ENCODE measurements at regions not wholly inside any gene's neighbourhood (a gene's known extent, or its start where the extent isn't known, plus 50 kb on each side); places are given as distances from the start of the nearest gene placed in this dataset.

DNA sequence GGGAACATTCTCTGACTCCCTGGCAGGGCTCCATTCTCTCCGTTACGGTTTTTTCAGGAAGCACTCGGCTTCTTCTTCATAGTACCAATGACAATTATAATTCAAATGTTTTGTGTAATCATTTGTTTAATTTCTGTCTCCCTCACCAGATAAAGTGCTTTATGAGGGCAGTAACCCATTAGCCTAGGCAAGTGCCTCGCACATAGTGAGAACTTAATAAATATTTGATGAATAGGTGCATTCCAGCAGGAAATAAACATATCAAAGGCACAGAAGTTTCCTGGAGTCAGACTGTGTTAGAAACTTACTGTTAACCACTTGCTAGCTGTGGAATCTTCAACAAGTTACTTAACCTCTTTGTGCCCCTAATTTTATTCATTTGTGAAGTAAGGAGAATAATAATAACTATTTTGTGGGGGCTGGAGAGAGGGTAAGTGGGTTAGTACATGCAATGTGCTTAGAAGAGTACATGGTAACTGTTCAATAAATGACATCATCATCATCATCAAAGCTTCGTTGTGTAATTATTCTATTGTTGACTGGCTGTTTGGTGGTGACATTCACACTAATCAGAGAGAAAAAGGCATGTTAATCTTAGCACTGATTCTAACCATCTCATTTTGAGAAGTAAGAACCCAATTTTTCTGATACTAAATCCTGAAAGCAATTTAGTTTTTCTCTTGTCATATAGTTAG, 352.3 kb downstream of the INSIG2 start:
- Histone ChIP-seq H3K36me3 (no peaks in the 10 kb centered on the region), H3K27ac (no peak overlapping the region), H3K4me3 (no peak overlapping the region), H3K4me1 (ENCODE audit: low read depth) (no peaks in the 10 kb centered on the region), H3K27me3 (no peaks in the 10 kb centered on the region), H3K9me3 (ENCODE audit: low read depth) (no peaks in the 10 kb centered on the region)
- TF ChIP-seq, protein P1, sequence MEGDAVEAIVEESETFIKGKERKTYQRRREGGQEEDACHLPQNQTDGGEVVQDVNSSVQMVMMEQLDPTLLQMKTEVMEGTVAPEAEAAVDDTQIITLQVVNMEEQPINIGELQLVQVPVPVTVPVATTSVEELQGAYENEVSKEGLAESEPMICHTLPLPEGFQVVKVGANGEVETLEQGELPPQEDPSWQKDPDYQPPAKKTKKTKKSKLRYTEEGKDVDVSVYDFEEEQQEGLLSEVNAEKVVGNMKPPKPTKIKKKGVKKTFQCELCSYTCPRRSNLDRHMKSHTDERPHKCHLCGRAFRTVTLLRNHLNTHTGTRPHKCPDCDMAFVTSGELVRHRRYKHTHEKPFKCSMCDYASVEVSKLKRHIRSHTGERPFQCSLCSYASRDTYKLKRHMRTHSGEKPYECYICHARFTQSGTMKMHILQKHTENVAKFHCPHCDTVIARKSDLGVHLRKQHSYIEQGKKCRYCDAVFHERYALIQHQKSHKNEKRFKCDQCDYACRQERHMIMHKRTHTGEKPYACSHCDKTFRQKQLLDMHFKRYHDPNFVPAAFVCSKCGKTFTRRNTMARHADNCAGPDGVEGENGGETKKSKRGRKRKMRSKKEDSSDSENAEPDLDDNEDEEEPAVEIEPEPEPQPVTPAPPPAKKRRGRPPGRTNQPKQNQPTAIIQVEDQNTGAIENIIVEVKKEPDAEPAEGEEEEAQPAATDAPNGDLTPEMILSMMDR (IDR thresholded peaks at IDR 0.05; ENCODE audit: low read depth, low read length): no peak
- no peak for DNase-seq (ENCODE audit: low read depth in 1 of 2, low spot score in 1 of 2)

DNA sequence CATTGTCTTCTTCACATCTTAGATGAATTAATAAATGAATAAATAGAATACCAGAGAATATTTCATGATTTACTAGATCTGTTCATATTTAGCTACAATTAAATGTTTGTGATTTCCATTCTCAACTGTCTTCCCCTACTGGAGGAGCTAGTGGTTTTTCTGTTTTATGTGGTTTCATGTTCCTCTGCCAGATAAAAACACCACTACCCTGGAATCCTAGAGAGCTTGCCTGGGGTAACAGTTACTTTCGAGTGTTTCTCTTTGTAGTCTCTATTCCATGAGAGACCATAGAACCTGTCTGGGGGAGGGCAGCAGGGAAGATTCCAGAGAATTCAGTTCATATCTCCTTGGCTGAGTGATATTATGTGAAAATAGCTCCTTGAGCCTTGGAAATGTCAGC, 349.2 kb downstream of the INSIG2 start:
- TF ChIP-seq, protein P1 (IDR thresholded peaks at IDR 0.05; ENCODE audit: low read depth, low read length): no peak
- H3K36me3 ChIP-seq: no peaks in the 10 kb centered on the region
- DNase-seq (ENCODE audit: low read depth in 1 of 2, low spot score in 1 of 2): no peak
- H3K27me3 ChIP-seq: no peaks in the 10 kb centered on the region
- no peak overlapping the region for H3K4me3 ChIP-seq
- H3K4me1 ChIP-seq (ENCODE audit: low read depth): no peaks in the 10 kb centered on the region
- no peak overlapping the region for H3K27ac ChIP-seq
- no peaks in the 10 kb centered on the region for H3K9me3 ChIP-seq (ENCODE audit: low read depth)

DNA sequence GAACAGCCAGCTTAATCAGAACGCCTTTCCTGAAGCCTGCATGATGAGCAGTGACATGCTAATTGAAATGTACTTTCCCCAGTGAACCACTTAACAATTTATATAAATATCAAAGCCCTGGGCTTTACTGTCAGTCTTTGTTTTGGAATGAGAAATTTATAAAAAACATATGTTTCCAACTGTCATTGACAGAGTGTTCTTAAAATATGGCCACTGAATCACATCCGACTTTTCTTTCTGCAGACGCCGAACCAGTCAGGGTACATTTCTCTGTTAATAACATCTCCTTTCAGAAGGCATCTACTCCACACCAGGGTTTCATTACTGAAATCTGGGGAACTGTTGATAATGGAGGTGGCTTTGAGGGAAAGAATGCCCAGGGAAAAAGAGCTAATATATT, 343.7 kb downstream of the INSIG2 start:
- H3K27ac ChIP-seq: no peak overlapping the region
- TF ChIP-seq, protein P1 (IDR thresholded peaks at IDR 0.05; ENCODE audit: low read depth, low read length): no peak

DNA sequence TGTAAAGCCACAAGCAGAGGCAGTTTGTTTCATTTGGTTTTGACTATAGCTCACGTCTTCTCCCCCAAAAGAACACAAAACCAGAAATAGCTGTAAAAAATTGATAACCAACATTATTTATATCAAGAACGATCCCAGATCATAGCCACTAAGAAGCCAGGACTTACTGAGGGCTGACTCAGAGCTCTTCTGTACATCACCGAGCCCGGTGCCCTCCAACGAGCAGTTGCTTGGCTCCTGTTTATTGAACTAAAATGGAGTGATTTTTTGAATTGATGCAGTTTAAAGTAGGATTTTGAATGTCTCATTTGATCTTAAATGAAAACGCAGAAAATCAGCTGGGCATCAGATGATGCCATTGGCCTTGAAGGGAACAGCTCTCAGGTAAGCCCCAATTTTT, 343.3 kb downstream of the INSIG2 start:
- no peaks in the 10 kb centered on the region for H3K4me1 ChIP-seq (ENCODE audit: low read depth)
- no peaks in the 10 kb centered on the region for H3K27me3 ChIP-seq
- no peaks in the 10 kb centered on the region for H3K36me3 ChIP-seq
- DNase-seq (ENCODE audit: low read depth in 1 of 2, low spot score in 1 of 2): no peak
- H3K27ac ChIP-seq: no peak overlapping the region
- TF ChIP-seq, protein P1 (IDR thresholded peaks at IDR 0.05; ENCODE audit: low read depth, low read length): no peak
- H3K4me3 ChIP-seq: no peak overlapping the region
- no peaks in the 10 kb centered on the region for H3K9me3 ChIP-seq (ENCODE audit: low read depth)

More for the DNA sequence above, 343.7 kb downstream of the INSIG2 start:
- H3K4me3 ChIP-seq: no peak overlapping the region
- H3K36me3 ChIP-seq: no peaks in the 10 kb centered on the region
- H3K9me3 ChIP-seq (ENCODE audit: low read depth): no peaks in the 10 kb centered on the region
- no peaks in the 10 kb centered on the region for H3K27me3 ChIP-seq
- H3K4me1 ChIP-seq (ENCODE audit: low read depth): no peaks in the 10 kb centered on the region
- no peak for DNase-seq (ENCODE audit: low read depth in 1 of 2, low spot score in 1 of 2)

DNA sequence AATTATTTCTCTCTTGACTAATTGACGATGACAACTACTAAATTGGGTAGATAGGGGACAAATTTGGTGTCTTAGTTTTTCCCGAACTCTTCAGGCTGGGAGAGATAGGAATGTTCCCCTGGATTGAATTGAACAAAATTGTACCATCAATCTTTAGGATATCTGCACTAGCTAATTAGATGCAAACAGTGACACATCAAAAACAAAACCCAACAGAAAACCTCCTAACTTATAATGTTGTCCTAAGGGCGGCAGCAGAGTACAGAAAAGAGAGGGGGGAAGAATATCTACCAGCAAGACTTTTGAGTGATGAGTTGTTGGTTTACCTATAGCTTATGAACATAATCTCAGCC, 342.9 kb downstream of the INSIG2 start:
- no peak overlapping the region for H3K4me3 ChIP-seq
- DNase-seq (ENCODE audit: low read depth in 1 of 2, low spot score in 1 of 2): peak; percentile 13 to 20
- no peaks in the 10 kb centered on the region for H3K4me1 ChIP-seq (ENCODE audit: low read depth)
- H3K27ac ChIP-seq: no peak overlapping the region
- H3K36me3 ChIP-seq: no peaks in the 10 kb centered on the region
- TF ChIP-seq, protein P1 (IDR thresholded peaks at IDR 0.05; ENCODE audit: low read depth, low read length): peak; percentile 22
- no peaks in the 10 kb centered on the region for H3K9me3 ChIP-seq (ENCODE audit: low read depth)
- H3K27me3 ChIP-seq: no peaks in the 10 kb centered on the region
